GM19397 (cell line): ENCODE measurements at regions not wholly inside any gene's neighbourhood (a gene's known extent, or its start where the extent isn't known, plus 50 kb on each side); places are given as distances from the start of the nearest gene placed in this dataset.

Experiments used
- ATAC-seq: cut with Tn5 transposase; IDR thresholded peaks from one replicate; pipeline ENCODE4 v1.9.1; 2021; ENCODE audit warnings: mild to moderate bottlenecking, moderate library complexity; ENCODE audit not compliant: unreplicated experiment

DNA sequence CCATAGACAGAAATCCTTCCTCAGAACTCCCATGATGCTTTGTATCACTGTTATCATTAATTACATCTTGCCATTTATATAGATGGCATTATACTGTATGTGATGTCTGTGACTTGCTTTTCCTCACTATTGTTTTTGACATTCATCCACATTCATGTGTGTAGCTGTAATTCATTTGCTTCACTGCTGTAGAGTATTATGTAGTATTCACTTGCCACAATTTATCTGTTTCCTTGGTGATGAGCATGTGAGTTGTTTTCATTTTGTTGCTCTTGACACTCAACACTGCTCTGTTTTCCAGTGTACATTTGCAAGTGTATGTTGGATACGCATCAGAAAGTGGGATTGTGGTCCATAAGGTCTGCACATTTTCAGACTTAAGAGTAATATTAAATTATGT, 328.6 kb upstream of the C11orf87 start:
- no peak for ATAC-seq

DNA sequence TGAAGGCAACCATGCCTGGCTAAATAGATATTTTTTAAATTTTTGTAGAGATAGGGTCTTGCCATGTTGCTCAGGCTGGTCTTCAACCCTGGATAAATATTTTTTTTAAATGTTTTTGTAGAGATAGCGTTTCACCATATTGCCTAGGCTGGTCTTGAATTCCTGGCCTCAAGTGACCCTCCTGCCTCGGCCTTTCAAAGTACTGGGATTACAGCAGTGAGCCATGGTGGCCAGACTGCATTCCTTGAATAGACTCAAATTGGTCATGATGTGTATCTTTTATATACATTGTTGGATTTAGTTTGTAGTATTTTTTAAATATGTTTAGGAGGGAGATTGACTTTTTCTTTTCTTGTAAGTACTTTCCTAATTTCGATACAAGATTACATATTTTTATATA, 325.7 kb upstream of the C11orf87 start:
- no peak for ATAC-seq

DNA sequence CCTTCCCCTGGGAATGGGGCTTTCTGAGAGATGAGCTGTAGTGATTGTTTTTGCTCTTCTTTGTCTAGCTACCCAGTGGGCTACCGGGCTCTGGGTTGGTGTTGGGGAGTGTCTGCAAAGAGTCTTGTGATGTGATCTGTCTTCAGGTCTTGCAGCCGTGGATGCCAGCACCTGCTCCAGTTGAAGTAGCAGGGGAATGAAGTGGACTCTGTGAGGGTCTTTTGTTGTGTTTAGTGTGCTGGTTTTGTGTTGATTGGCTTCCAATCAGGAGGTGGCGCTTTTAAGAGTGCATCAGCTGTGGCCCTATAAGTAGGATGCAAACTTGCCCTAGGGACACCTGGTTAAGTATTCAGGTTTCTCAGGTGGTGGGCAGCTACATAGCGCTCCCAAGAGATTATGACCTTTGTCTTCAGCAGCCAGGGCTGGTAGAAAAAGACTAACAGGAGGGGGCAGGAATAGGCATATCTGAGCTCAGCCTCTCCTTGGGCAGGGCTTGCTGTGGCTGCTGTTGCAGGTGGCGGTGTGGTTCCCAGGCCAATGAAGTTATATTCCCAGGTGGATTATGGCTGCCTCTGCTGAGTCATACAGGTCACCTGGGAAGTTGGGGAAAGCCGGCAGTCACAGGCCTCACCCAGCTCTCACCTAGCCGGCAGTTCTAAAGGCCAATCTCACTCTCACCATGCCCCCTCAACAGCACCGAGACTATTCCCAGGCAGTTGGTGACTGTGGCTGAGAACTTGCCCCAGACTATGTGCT, 315.7 kb upstream of the C11orf87 start:
- no peak for ATAC-seq

DNA sequence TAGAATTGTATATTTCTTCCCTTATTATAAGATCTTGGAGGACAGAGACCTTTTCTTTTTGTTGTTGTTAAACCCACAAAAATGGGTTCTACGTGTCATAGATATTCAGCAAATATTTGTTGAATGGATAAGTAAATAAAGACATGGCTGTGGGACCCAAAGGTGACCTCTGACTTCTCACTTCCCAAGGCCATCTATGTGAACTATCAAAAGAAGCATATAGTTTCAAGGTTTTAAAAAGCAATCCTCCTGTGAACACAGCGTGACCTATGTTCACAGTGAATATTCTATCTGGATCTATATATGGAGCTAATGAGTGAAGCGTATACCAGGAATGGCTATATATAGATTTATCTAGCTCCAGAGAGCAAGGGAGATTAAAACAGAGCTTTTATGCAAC, 312.8 kb upstream of the C11orf87 start:
- no peak for ATAC-seq

DNA sequence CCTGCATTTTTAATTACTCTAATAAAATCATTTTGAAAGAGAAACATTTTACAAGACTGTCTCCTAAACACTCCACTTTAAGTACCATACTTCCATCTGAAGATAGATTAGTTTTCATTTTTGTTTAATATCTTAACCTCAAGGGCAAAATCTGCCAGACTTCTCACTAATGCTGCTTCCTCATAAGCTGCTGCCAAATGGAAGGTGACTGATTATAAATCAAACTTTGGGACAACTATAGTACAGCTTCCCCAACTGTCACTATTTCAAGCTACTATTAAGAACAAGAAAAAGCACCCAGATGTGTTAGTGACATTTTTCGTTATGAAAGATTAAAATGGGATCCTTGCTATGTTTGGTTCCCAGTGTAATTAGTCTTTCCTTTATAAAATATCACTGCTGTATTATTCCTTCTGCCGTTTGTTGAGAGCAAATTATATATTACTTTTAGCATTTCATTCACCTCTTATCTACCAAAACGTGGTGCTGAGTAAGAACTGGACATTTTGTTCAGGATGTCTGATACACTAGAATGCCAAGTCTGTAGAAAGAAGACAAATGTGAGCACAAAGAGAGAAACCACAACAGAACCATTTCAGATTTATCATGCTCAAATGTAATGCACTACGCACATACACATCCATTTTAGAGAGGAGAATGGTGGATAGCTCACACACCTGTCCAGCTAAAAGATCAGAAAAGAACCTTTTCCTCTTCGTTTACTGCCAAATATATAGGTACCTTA, 312.2 kb upstream of the C11orf87 start:
- ATAC-seq: no peak

DNA sequence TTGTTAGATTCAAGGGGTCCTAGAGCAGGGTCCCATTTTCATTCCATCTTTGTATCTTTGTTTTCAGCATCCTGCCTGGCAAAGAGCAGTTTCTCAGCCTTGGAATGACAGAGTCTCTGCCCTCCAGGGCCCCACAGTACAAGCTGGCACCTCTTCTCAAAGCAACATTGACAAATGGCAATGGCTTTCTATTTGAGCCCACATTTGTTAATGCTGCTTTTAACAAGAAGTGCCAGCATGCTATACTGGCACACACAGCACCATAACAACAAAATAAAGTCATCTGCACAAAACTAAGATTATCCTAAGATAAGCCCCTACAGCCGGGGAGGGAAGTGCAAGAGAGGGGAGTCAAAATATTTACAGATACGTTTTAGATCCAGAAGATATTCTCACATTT, 309.7 kb upstream of the C11orf87 start:
- ATAC-seq: no peak

DNA sequence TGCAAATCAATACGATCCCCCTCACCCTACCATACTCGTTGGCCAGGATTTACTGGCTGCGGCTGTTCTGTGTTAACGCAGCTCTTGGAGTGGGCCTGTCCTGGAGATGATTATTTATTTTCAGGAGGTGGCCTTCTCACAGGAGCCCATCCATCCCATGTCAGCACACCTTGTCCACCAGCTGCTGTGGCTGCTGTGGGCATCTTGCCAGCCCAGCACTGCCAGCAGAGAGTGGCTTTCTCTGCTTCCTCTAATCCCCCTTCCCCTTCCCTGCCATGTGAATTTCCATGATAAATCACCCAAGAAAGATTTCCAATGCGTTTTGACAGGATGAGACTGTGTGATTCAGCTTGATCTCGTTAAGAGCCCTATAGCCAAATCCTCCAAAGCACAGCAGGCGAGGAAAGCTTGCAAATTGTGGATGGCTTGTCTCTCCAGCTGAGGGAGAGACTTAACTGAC, 309.1 kb upstream of the C11orf87 start:
- no peak for ATAC-seq

DNA sequence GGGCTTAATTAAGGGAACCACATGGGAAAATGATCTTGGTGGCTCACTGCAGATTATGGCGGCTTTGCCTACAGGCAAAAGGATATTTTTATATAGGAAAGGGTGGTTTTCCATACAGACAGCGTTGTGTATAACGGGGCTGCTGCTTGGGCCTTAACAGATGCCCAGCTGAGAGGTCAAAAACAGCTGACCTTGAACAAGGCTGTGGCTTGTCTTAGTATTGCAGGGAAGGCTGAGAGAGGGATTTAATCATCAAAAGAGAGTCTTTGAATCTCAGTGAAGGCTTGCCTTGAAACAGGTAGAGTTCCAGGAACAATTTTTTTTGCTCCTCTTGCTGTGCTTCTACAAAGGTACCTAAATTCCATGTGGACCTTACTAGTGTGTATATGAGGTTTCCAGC, 301.6 kb upstream of the C11orf87 start:
- no peak for ATAC-seq

DNA sequence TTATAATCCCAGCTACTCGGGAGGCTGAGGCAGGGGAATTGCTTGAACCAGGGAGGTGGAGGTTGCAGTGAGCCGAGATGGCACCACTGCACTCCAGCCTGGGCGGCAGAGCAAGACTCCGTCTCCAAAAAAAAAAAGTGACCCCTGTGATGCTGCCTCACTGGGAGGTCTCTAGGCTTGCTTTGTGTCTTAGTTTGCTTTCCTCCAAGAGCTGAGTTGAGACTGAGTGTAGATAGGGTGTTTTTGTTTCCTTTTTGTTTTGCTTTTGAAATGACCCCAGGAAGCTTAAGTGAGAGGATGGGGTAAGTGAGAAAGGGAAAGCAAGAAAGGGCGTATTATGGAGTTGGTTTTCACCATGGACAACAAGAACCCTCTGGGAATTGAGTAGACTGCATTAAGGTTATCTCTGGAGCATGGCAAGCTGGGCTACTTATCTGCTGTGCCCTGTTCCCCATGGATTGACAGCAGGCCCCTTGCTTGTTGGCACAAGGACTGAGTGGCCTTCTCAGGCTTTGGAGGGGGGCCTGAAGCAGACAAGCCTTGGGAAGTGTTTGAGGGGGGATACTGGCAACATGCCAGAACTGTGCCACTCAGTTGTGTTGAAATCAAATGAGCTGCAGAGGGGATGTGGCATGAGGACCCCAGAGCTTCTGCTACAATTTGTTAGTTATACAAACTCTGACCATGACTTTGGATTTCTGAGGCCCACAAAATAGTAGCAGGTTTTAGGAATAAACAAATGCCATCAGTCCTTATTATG, 300.6 kb upstream of the C11orf87 start:
- ATAC-seq: no peak

DNA sequence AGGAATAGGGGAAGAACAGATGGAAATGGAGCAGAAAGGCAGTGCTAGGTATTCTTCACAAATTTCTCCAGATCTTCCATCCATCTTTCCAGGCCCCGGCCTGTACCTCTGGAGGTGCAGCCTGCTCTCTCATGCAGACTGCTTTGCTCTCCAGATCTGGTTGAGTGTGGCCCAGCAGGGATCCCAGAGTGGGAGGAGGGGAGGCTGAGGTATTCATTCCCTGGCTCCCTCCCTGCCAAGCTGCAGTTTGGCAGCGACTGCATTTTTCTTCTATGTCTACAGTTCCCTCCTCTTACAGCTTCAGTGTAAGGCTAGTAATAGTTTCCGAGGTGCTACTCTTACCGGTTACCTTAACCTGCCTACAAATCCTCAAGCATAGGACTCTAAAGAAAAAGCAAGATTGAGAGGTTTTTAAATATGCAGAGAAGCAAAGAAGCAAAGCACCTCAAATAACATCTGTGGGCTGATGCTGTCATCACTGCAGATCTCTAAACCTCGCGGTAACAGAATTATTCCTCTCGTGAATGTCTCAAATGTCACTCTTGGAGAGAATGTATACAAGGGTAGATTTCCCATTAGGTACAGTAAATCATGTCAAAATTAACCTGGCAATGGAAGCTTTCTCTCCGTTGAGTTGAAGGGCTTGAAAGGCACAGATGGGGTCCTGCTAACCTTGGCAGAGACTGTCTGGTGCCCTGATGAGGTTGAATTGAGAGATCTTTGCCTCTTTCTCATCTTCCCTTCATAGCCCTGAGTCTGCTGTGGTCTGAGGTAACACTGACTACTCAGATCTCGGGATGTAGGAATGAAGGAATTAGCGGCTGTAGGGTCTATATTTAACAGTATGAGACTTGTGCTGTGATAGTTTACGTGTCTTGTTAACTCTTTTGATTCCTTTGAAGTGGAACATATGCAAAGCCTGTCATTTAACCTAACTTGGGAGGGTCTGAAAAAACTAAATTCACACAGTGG, 297.9 kb upstream of the C11orf87 start:
- no peak for ATAC-seq

DNA sequence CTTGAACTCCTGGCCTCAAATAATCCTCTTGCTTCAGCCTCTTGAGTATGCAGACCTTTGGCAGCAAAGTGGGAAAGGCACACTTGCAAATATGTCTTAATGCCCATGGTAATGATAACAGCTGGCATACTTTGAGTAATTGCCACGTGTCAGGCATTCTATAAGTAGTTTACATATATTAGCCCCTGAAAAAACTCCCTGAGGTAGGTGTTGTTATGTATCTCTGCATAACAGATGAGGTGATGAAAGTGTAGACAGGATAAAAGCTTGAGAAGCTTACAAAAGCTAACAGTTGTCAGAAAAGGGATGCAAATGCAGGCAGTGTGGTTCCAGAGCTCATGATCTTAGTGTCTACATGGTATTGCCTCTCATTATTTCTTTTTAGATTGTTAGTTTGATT, 291.1 kb upstream of the C11orf87 start:
- ATAC-seq: no peak

DNA sequence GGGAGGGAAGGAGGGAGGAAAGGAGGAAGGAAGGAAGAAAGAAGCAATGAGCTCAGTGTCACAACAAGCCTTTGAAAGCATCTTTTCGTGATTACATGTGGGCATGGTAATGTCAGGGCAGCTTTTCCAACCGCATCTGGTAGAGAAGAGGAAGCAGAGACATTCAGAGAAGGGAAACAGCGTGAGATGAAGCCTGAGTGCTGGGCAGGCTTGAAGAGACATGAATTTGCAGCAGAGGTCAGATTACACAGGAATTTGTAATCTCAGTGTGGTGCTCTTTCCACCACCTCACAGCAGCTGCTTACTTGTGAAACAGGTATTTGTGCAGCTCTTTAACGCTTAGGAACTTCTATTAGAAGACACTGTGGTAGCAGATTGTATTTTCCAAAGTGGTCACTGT, 289.5 kb upstream of the C11orf87 start:
- ATAC-seq: no peak

DNA sequence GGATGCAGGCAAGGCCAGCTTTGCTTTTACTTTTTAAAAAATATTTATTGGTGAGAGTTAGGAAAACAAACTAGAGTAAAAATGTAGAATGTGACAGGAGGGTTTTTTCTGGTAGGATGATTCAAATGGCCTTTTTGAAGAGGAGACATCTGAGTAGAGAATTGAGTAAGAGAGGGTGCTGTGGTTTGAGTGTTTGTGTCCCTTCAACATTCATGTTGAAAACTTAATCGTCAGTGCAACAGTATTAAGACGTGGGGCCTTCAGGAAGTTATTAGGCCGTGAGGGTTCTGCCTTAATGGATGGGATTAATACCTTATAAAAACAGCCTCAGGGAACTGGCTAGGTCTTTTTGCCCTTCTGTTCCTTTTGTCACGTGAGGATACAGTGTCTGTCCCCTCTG, 288.8 kb upstream of the C11orf87 start:
- ATAC-seq: no peak

DNA sequence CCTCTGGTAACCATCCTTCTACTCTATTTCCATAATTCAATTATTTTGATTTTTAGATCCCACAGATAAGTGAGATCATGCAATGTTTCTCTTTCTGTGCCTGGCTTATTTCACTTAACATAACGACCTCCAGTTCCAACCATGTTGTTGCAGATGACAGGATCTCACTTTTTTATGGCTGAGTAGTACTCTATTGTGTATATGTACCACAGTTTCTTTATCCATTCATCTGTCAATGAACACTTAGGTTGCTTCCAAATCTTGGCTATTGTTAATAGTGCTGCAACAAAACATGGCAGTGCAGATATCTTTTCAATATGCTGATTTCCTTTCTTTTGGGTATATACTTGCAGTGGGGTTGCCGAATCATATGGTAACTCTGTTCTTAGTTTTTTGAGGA, 286.4 kb upstream of the C11orf87 start:
- ATAC-seq: no peak

DNA sequence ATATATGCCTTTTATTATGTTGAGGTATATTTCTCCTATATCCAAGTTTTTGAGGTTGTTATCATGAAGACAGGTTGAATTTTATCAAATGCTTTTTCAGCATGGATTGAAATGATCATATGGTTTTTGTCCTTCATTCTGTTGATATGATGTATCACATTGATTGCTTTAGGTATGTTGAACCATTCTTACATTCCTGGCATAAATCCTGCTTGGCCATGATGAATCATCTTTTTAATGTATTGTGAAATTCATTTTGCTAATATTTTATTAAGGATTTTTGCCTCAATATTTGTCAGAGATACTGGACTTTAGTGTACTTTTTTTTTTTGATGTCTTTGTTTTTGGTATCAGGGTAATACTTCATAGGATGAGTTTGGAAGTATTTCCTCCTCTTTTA, 283.8 kb upstream of the C11orf87 start:
- no peak for ATAC-seq

DNA sequence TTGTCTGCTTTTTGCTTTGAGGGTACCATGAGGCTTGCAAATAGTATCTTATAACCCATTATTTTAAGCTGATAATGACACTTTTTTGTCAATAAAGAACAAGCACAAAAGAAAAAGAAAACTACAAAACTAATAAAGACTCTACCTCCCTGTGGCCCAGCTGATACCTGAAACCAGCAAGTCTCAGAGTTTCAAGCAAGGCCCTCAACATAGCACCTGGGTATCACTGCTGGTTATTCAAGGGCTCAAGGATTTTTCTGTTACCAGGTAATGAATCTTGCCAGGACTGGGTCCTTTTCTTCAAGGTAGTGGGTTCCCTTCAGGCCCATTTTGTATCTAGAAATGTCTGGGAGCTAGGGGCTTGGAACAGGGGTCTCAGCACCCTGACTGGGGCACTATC, 281.6 kb upstream of the C11orf87 start:
- no peak for ATAC-seq

DNA sequence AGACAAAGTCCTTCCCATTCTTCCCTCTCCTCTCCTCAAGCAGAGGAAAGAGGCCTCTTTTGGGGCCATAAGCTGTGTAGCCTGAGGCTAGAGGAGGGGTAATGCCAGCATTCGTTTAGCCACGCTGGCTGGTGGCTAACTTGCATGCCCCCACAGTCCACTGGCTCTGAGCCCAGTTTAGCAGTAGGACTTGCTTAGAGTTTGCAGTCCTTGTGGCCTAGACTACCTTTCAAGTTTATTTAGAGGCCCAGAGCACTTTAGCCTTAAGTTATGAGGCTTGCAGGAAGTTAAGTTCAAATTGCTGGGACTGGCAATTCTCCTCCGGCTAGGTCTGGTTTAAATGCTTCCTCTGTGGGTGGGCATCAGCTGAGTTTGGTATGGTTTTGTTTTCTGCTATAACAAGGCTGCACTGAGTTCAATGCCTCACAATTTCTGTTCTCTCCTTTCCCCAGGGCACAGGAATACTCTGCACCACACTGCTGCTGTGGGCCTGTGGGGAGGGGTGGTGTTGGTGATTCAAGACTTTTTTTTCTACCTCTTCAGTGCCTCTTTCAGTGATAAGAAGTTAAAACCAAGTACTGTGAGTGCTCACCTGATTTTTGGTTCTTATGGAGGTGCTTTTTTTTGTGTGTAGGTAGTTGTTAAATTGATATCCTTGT, 281.0 kb upstream of the C11orf87 start:
- no peak for ATAC-seq

DNA sequence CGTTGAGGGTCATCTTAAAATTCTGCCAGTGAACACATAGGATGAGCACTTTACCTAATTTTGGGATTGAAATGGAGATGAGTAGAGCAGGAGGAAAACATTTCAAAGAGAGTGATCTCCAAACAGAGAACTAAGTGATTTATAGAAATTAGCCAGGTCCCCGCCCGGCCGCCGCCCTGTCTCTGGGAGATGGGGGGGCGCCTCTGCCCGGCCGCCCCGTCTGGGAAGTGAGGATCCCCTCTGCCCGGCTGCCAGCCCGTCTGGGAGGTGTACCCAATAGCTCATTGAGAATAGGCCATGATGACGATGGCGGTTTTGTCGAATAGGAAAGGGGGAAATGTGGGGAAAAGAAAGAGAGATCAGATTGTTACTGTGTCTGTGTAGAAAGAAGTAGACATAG, 276.7 kb upstream of the C11orf87 start:
- no peak for ATAC-seq

DNA sequence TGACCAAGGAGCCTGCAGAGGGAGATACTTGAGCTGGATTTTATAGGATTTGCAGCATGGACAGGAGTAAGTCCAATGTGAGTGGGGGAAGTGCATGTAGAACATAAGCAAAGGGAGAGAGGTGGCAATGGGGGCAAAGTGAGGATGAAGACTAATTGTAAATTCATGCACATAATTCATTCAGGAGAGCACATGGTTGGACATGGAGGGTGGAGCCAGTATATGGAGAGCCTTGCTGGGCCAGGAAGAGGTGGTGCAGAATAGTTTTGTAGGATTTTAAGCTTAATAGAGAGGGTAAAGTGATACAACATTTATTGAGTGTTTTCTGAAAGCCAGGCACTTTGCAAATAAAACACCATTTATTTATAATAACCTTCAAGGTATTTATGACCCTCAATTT, 274.3 kb upstream of the C11orf87 start:
- no peak for ATAC-seq

DNA sequence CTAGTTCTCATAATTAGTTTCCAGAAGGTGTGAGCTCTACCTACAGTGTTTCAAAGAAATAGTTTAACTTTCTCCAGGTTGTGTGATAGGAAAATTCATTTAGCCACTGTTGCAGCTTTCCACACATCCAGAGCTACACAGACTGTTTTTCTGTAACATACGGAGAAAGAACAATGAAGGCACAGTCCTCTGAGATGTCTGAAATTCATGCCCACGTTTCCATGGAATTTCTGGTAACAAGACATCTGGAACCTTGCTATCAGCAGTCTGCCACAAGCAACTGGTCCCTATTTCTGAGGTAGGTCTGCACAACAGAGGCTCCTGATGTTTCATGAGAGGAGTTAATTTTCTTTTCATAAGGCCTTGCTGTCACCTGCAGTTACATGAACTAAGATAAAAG, 273.3 kb upstream of the C11orf87 start:
- ATAC-seq: no peak
